Progenitor cell of endocrine pancreas (in vitro differentiated cells): ENCODE measurements at regions not wholly inside any gene's neighbourhood (a gene's known extent, or its start where the extent isn't known, plus 50 kb on each side); places are given as distances from the start of the nearest gene placed in this dataset.
A peak's percentile ranks its signal among the peaks of the same experiment; 100 is the strongest.

Source experiments
- DNase-seq: peaks from one replicate; pipeline ENCODE4 v3.0.0; 2021; ENCODE audit warnings: low spot score; ENCODE audit not compliant: unreplicated experiment
- H3K27ac Mint-ChIP-seq: 2 replicates; pipeline ENCODE4 v1.8.0; 2021; ENCODE audit warnings: mild to moderate bottlenecking, moderate library complexity, mixed read lengths
- H3K27me3 Mint-ChIP-seq: 2 replicates; pipeline ENCODE4 v1.8.0; 2021; ENCODE audit warnings: mixed read lengths
- H3K36me3 Mint-ChIP-seq: 2 replicates; pipeline ENCODE4 v1.8.0; 2022; ENCODE audit warnings: mixed read lengths; ENCODE audit not compliant: insufficient read depth
- H3K4me1 Mint-ChIP-seq: 2 replicates; pipeline ENCODE4 v1.8.0; 2021; ENCODE audit warnings: low read depth, mixed read lengths
- H3K4me3 Mint-ChIP-seq: 2 replicates; pipeline ENCODE4 v1.8.0; 2021; ENCODE audit warnings: low read depth, mild to moderate bottlenecking, moderate library complexity, mixed read lengths
- H3K9me3 Mint-ChIP-seq: 2 replicates; pipeline ENCODE4 v1.8.0; 2021; ENCODE audit warnings: low read depth, mixed read lengths
- CTCF ChIP-seq: fragments of 200-600 bp; sonication (generic); IDR thresholded peaks from one replicate; pipeline ENCODE4 v1.5.0; 2021; ENCODE audit warnings: antibody characterized with exemption, mild to moderate bottlenecking; ENCODE audit not compliant: unreplicated experiment

- no peaks in the 10 kb centered on the region for H3K4me1 Mint-ChIP-seq
- peaks cover 4% of the 10 kb centered on the region for H3K9me3 Mint-ChIP-seq
- no peak for DNase-seq
- H3K36me3 Mint-ChIP-seq = no peaks in the 10 kb centered on the region
- H3K4me3 Mint-ChIP-seq = no peak overlapping the region
- H3K27me3 Mint-ChIP-seq = no peaks in the 10 kb centered on the region
- TF ChIP-seq CTCF = no peak
- H3K27ac Mint-ChIP-seq = no peak overlapping the region
These were observed 331.7 kb downstream of the FRK start for GRCh38 chr6:115729036-115729435.

- peaks cover 12% of the 10 kb centered on the region for H3K9me3 Mint-ChIP-seq
- no peak for TF ChIP-seq CTCF
- no peak overlapping the region for H3K27ac Mint-ChIP-seq
- no peaks in the 10 kb centered on the region for H3K36me3 Mint-ChIP-seq
- no peak for DNase-seq
- H3K4me3 Mint-ChIP-seq = no peak overlapping the region
- H3K27me3 Mint-ChIP-seq = no peaks in the 10 kb centered on the region
- H3K4me1 Mint-ChIP-seq = no peaks in the 10 kb centered on the region
These were observed 332.5 kb downstream of the FRK start for GRCh38 chr6:115728171-115728570.

DNA sequence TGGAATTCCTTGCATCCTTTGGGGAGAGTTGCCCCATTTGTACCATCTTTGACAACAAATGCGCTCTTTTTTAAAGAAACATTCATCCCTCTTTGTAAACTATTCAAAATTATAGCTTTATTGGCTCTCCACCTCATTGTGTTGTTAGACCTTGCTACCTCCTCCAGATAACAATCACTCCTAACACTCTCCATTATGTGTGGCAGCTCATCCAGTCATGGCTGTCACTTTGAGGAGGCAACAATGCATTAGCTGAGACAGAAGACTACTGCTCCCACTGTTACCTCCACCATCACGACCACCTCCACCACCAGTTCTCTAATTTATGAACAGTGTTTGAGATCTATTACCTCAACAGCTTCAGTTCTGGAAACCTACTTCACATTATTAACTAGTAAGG is 339.1 kb downstream of the FRK start:
- no peaks in the 10 kb centered on the region for H3K27me3 Mint-ChIP-seq
- peaks cover 10% of the 10 kb centered on the region for H3K9me3 Mint-ChIP-seq
- no peaks in the 10 kb centered on the region for H3K36me3 Mint-ChIP-seq
- no peaks in the 10 kb centered on the region for H3K4me1 Mint-ChIP-seq
- TF ChIP-seq CTCF = no peak
- DNase-seq = no peak
- no peak overlapping the region for H3K4me3 Mint-ChIP-seq
- peak overlapping the region; percentile 24 for H3K27ac Mint-ChIP-seq

GRCh38 chr6:115720900-115721299 is 339.8 kb downstream of the FRK start:
- Mint-ChIP-seq H3K36me3 (no peaks in the 10 kb centered on the region), H3K27me3 (no peaks in the 10 kb centered on the region), H3K4me3 (no peak overlapping the region), H3K27ac (no peak overlapping the region), H3K9me3 (peaks cover 10% of the 10 kb centered on the region), H3K4me1 (no peaks in the 10 kb centered on the region)
- DNase-seq = no peak
- no peak for TF ChIP-seq CTCF

DNA sequence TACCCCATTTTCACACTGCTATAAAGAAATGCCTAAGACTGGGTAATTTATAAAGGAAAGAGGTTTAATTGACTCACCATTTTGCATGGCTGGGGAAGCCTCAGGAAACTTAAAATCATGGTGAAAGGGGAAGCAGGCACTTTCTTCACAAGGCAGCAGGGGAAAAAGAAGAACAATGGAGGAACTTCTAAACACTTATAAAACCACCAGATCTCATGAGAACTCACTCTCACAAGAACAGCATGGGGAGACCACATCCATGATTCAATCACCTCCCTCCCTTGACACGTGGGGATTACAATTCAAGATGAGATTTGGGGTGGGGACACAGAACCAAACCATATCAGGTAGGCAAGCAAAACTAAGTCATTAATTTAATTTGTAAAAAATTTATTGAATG is 343.2 kb downstream of the FRK start:
- no peaks in the 10 kb centered on the region for H3K27me3 Mint-ChIP-seq
- no peaks in the 10 kb centered on the region for H3K4me1 Mint-ChIP-seq
- TF ChIP-seq CTCF = no peak
- no peak overlapping the region for H3K27ac Mint-ChIP-seq
- no peak overlapping the region for H3K4me3 Mint-ChIP-seq
- no peak for DNase-seq
- no peaks in the 10 kb centered on the region for H3K36me3 Mint-ChIP-seq
- H3K9me3 Mint-ChIP-seq = no peaks in the 10 kb centered on the region

- DNase-seq = no peak
- no peak overlapping the region for H3K27ac Mint-ChIP-seq
- H3K9me3 Mint-ChIP-seq = no peaks in the 10 kb centered on the region
- H3K4me1 Mint-ChIP-seq = no peaks in the 10 kb centered on the region
- no peaks in the 10 kb centered on the region for H3K27me3 Mint-ChIP-seq
- H3K36me3 Mint-ChIP-seq = no peaks in the 10 kb centered on the region
- no peak overlapping the region for H3K4me3 Mint-ChIP-seq
- no peak for TF ChIP-seq CTCF
These were observed 343.6 kb downstream of the FRK start for GRCh38 chr6:115717062-115717461.
